ENCODE measurements at regions not wholly inside any gene's neighbourhood (a gene's known extent, or its start where the extent isn't known, plus 50 kb on each side); places are given as distances from the start of the nearest gene placed in this dataset.

GRCh38 chr1:230549625-230550024 is 92.7 kb upstream of the COG2 start:
- no peaks in the 10 kb centered on the region for H3K4me1 ChIP-seq
- H3K9me3 ChIP-seq, result no peaks in the 10 kb centered on the region
- H3K4me3 ChIP-seq, result no peak overlapping the region
- no peak for TF ChIP-seq CTCF (IDR thresholded peaks at IDR 0.05)
- TF ChIP-seq POLR2A (IDR thresholded peaks at IDR 0.05), result no peak
- DNase-seq, result no peak
- no peak overlapping the region for H3K27ac ChIP-seq
- intact Hi-C loops (cut with DNase I; ENCODE audit: low total_unique reads), result no loop called here
- no peaks in the 10 kb centered on the region for H3K27me3 ChIP-seq
- no peaks in the 10 kb centered on the region for H3K36me3 ChIP-seq

- Histone ChIP-seq H3K9me3 (no peaks in the 10 kb centered on the region), H3K36me3 (no peaks in the 10 kb centered on the region), H3K4me1 (no peaks in the 10 kb centered on the region), H3K27me3 (no peaks in the 10 kb centered on the region), H3K4me3 (no peak overlapping the region), H3K27ac (no peak overlapping the region)
- DNase-seq, result no peak
- intact Hi-C loops (cut with DNase I; ENCODE audit: low total_unique reads), result no loop called here
- TF ChIP-seq POLR2A (IDR thresholded peaks at IDR 0.05), result no peak
- no peak for TF ChIP-seq CTCF (IDR thresholded peaks at IDR 0.05)
Observed at GRCh38 chr1:230548997-230549396, 93.3 kb upstream of the COG2 start.

- intact Hi-C loops (cut with DNase I; ENCODE audit: low total_unique reads), result no loop called here
- Histone ChIP-seq H3K27ac (no peak overlapping the region), H3K4me3 (no peak overlapping the region), H3K36me3 (no peaks in the 10 kb centered on the region), H3K4me1 (no peaks in the 10 kb centered on the region), H3K9me3 (no peaks in the 10 kb centered on the region), H3K27me3 (no peaks in the 10 kb centered on the region)
- no peak for DNase-seq
- TF ChIP-seq POLR2A (IDR thresholded peaks at IDR 0.05) (no peak), CTCF (IDR thresholded peaks at IDR 0.05) (no peak)
Observed at GRCh38 chr1:230548357-230548756, 93.9 kb upstream of the COG2 start.

- no peak for TF ChIP-seq CTCF (IDR thresholded peaks at IDR 0.05)
- no peak for TF ChIP-seq POLR2A (IDR thresholded peaks at IDR 0.05)
- H3K27ac ChIP-seq, result no peak overlapping the region
- H3K27me3 ChIP-seq, result no peaks in the 10 kb centered on the region
- no peak overlapping the region for H3K4me3 ChIP-seq
- H3K4me1 ChIP-seq, result no peaks in the 10 kb centered on the region
- no peaks in the 10 kb centered on the region for H3K36me3 ChIP-seq
- no peaks in the 10 kb centered on the region for H3K9me3 ChIP-seq
- intact Hi-C loops (cut with DNase I; ENCODE audit: low total_unique reads), result no loop called here
- DNase-seq, result no peak
Observed at GRCh38 chr1:230545181-230545580, 97.1 kb upstream of the COG2 start.

GRCh38 chr1:230544758-230545157 is 97.5 kb upstream of the COG2 start:
- intact Hi-C loops (cut with DNase I; ENCODE audit: low total_unique reads), result no loop called here

More at GRCh38 chr1:230544758-230545157, 97.5 kb upstream of the COG2 start:
- Histone ChIP-seq H3K27me3 (no peaks in the 10 kb centered on the region), H3K4me1 (no peaks in the 10 kb centered on the region), H3K27ac (no peak overlapping the region), H3K9me3 (no peaks in the 10 kb centered on the region), H3K36me3 (no peaks in the 10 kb centered on the region), H3K4me3 (no peak overlapping the region)
- no peak for DNase-seq
- TF ChIP-seq CTCF (IDR thresholded peaks at IDR 0.05), result no peak
- TF ChIP-seq POLR2A (IDR thresholded peaks at IDR 0.05), result no peak
